OCI-M1 (cell line): ENCODE measurements at regions not wholly inside any gene's neighbourhood (a gene's known extent, or its start where the extent isn't known, plus 50 kb on each side); places are given as distances from the start of the nearest gene placed in this dataset.

Experiments used
- DNase-seq: peaks from one replicate; lab custom pipeline; 2025; lab: John Stamatoyannopoulos, UW

- no peak for DNase-seq
Observed at GRCh38 chr16:80189476-80190175, 351.2 kb upstream of the DYNLRB2 start.

GRCh38 chr16:80176114-80176513, 364.7 kb upstream of the DYNLRB2 start:
- no peak for DNase-seq

DNA sequence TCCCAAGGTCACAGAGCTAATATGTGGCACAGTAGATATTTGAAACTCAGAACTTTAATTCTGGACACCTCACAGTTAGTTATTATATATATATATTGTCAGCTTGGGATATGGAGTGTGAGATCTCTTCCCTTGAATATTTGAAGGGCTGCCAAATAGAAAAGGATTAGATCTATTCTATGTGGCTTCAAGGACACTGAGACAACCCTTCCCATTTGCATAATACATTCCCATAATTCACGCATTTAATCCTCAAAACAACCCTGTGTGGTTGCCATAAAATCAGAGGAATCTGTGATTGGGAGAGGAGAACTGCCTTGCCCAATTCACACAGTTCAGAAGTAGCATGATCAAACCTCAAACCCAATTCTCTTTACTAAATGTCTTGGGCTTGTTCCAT, 365.8 kb upstream of the DYNLRB2 start:
- DNase-seq, result no peak

DNA sequence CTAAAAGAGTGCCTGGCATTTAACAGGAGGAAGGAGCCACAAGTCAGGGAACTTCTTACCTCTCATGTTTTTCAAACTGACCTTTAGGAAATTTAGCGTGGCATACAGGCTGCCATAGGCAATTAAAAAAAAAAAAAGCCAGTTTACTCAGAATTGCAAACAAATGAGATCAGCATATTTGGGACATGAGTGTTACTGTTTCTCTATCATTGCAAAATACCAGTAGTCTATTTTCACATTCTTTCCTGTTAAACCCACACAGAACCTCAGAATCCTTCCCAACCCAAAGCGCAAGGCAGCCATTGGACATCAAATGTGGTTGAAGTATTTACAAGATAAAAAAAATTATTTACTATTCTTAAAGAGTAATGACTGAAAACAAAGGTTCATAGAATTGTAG, 366.4 kb upstream of the DYNLRB2 start:
- DNase-seq, result no peak

DNA sequence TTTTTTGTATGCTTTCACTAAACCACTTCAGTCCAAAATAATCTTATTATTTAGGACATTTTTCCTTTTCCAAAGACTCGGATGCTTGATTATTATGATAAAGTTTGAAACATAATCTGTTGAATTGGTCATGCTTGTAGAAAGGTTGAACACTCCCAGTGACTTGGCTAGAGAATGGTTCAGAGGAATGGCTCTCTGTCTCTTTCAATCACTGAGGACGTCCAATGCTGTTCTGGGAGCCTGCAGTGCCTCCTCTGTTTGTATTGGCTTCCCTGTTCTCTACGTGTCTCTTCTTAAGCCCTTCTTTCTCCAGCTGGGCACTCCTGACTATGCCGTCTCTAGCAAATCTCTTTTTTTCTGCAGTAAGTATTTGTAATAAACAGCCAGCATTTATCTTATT, 369.0 kb upstream of the DYNLRB2 start:
- DNase-seq, result no peak

DNA sequence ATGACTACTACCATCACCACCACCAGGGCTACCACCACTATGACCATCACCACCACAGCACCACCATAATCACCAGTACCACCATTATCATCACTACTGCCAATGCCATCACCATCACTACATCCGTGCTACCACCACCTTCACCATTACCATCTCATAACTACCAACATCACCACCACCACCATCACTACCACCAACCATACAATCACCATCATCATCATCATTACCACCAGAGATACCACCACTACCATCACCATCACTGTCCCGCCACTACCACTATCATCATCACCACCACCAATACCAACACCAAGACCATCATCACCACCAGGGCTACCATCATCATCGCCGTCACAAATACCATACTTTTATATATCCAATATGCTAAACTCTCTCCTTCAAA, 369.6 kb upstream of the DYNLRB2 start:
- no peak for DNase-seq

DNA sequence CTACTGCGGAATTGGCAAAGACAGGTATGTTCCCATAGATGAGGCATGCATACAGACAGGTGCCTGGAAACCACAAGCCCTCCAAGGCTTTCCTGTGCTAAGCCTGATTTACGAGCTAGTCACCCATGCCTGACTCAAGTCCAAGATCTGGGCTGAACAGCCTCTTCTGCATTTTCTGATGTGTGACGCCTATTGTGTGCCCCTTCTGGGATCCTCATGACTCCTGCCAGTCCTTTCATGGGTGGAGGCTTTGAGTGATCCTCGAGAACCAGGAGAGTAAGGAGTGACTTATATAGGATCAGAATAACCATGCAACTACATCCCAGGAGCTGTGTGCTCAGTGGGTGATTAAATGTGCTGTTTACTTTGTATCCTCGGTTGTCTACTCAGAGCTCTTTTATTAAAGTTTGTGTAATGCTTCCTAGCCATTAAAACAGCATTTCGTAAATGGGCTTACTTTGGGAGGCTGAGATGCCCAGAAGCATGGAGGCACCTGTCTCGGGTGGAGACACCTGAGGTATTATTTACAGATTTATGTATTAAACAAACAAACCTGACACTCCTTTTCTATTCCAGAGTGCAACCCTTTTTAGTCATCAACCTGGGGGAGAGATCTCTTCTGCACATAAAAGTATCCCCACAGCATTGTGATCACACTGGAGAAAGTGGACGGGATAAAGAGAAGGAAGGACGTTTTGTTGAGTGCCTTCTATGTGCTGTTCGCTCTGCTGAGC, 373.0 kb upstream of the DYNLRB2 start:
- DNase-seq, result no peak

GRCh38 chr16:80166082-80166481, 374.7 kb upstream of the DYNLRB2 start:
- DNase-seq, result no peak

- DNase-seq, result no peak
Observed at GRCh38 chr16:80164966-80165550, 375.7 kb upstream of the DYNLRB2 start.

GRCh38 chr16:80163339-80163738, 377.5 kb upstream of the DYNLRB2 start:
- DNase-seq, result no peak

- no peak for DNase-seq
Observed at GRCh38 chr16:80161799-80162739, 378.7 kb upstream of the DYNLRB2 start.

- no peak for DNase-seq
Observed at GRCh38 chr16:80158766-80159165, 382.0 kb upstream of the DYNLRB2 start.

- no peak for DNase-seq
Observed at GRCh38 chr16:80151722-80152111, 389.1 kb upstream of the DYNLRB2 start.

GRCh38 chr16:80150978-80151721, 389.6 kb upstream of the DYNLRB2 start:
- no peak for DNase-seq

- no peak for DNase-seq
Observed at GRCh38 chr16:80148826-80149225, 392.0 kb upstream of the DYNLRB2 start.

DNA sequence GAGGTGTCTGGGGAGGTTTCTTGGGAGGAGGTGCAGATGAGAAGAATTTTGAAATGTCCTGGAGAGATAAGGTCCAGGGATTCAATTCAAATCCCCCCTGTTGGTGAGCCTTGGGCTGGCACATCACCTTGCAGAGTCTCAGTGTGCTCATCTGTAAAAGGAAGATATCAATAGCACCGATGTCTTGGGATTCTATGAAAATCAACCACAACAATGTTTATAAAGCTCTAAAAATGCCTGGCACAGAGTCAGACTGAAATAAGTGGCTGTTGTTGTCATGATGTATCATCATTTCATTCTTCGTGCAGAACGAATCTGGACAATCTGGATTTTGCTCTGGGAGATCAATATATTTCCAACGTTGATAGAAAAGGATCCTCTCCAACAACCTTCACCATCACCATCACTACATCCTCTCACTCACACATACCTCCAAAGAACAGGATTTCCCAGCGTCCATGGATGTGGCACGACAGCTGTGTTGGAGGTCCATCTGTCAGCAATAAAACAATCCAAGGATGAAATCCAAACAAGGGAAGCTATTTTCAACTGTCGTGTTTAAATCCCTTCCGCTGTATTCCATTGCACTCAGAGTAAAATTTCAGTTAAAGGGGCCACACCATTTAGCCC, 393.7 kb upstream of the DYNLRB2 start:
- no peak for DNase-seq

- no peak for DNase-seq
Observed at GRCh38 chr16:80144191-80144590, 396.6 kb upstream of the DYNLRB2 start.

GRCh38 chr16:80142940-80143339, 397.9 kb upstream of the DYNLRB2 start:
- DNase-seq, result no peak

- DNase-seq, result no peak
Observed at GRCh38 chr16:80142281-80142680, 398.5 kb upstream of the DYNLRB2 start.

- no peak for DNase-seq
Observed at GRCh38 chr16:80129791-80130190, 411.0 kb upstream of the DYNLRB2 start.

DNA sequence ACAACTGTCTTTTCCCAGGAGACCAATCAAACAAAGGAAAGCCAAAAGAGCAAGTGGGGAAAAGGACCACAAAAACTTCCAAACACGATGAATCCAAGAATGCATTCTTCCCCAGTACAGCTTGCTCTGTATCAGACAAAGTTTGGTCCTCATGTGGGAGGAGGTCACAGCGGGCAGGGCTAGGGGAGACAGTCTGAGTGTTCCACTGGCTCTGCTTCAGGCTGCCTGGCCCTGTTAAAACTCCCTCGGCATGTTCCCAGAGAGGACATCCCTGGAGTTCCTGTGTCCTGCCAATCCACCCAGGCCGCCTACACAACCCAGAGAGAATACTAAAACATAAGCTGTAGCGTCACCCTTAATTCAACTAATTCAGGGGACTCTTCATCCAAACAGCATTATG, 415.1 kb upstream of the DYNLRB2 start:
- no peak for DNase-seq
